ENCODE measurements at regions not wholly inside any gene's neighbourhood (a gene's known extent, or its start where the extent isn't known, plus 50 kb on each side); places are given as distances from the start of the nearest gene placed in this dataset.

GRCh38 chr6:54784011-54784410, 62.6 kb upstream of the FAM83B start:
- H3K27ac ChIP-seq (ENCODE audit: low read length), result no peak overlapping the region
- H3K36me3 ChIP-seq (ENCODE audit: control insufficient read depth in 2 of 2, extremely low read depth in 1 of 2, insufficient read depth in 1 of 2, low read length in 1 of 2), result no peaks in the 10 kb centered on the region
- H3K9me3 ChIP-seq, result no peaks in the 10 kb centered on the region
- H3K4me1 Mint-ChIP-seq, result no peaks in the 10 kb centered on the region
- H3K9me3 Mint-ChIP-seq, result peaks cover 4 to 22% (median 11%) of the 10 kb centered on the region in 3 donors
- no peak for DNase-seq
- H3K4me3 ChIP-seq (ENCODE audit: control insufficient read depth in 1 of 2, extremely low read depth in 1 of 2, low read length in 1 of 2), result no peak overlapping the region
- no peaks in the 10 kb centered on the region for H3K4me1 ChIP-seq (ENCODE audit: control insufficient read depth in 1 of 2, extremely low read depth in 1 of 2, insufficient read depth in 2 of 2, low read length in 2 of 2)
- no peak overlapping the region for H3K27ac Mint-ChIP-seq
- no peaks in the 10 kb centered on the region for H3K27me3 Mint-ChIP-seq
- no peaks in the 10 kb centered on the region for H3K27me3 ChIP-seq (replicated peaks in 1 of 2; ENCODE audit: control insufficient read depth in 2 of 2, extremely low read depth in 1 of 2, insufficient read depth in 2 of 2, low read length in 1 of 2)
- WGBS (ENCODE audit: insufficient coverage), result 75% methylated on average over 1 of the region's 2 CpGs
- no peak for ATAC-seq (replicated peaks in 1 of 4)
- CTCF ChIA-PET, result no interaction called here
- H3K36me3 Mint-ChIP-seq, result no peaks in the 10 kb centered on the region
- POLR2A ChIA-PET, result no interaction called here
- H3K4me3 Mint-ChIP-seq, result no peak overlapping the region

- POLR2A ChIA-PET, result interaction anchor here in 1 of 2 donors (0.6 kb wide), 1 partner anchor 11 kb away, joined by 4 read pairs; no protein-coding TSS in a partner anchor
Measured at GRCh38 chr6:54786154-54786553, 60.4 kb upstream of the FAM83B start.

GRCh38 chr6:54787825-54788224, 58.7 kb upstream of the FAM83B start:
- Mint-ChIP-seq H3K27me3 (no peaks in the 10 kb centered on the region), H3K4me1 (no peaks in the 10 kb centered on the region), H3K9me3 (peaks cover 4 to 16% (median 11%) of the 10 kb centered on the region in 3 donors), H3K36me3 (no peaks in the 10 kb centered on the region), H3K4me3 (no peak overlapping the region), H3K27ac (no peak overlapping the region)
- no peaks in the 10 kb centered on the region for H3K9me3 ChIP-seq
- H3K27ac ChIP-seq (ENCODE audit: low read length), result no peak overlapping the region
- CTCF ChIA-PET, result no interaction called here
- H3K4me3 ChIP-seq (ENCODE audit: control insufficient read depth in 1 of 2, extremely low read depth in 1 of 2, low read length in 1 of 2), result no peak overlapping the region
- WGBS (ENCODE audit: insufficient coverage), result no CpG with 5 or more reads among the region's 1 CpG
- POLR2A ChIA-PET, result no interaction called here
- no peaks in the 10 kb centered on the region for H3K36me3 ChIP-seq (ENCODE audit: control insufficient read depth in 2 of 2, extremely low read depth in 1 of 2, insufficient read depth in 1 of 2, low read length in 1 of 2)
- no peaks in the 10 kb centered on the region for H3K4me1 ChIP-seq (ENCODE audit: control insufficient read depth in 1 of 2, extremely low read depth in 1 of 2, insufficient read depth in 2 of 2, low read length in 2 of 2)
- H3K27me3 ChIP-seq (replicated peaks in 1 of 2; ENCODE audit: control insufficient read depth in 2 of 2, extremely low read depth in 1 of 2, insufficient read depth in 2 of 2, low read length in 1 of 2), result no peaks in the 10 kb centered on the region
- no peak for DNase-seq
- ATAC-seq (replicated peaks in 1 of 4), result no peak

More at GRCh38 chr6:54786154-54786553, 60.4 kb upstream of the FAM83B start:
- Histone ChIP-seq H3K4me3 (ENCODE audit: control insufficient read depth in 1 of 2, extremely low read depth in 1 of 2, low read length in 1 of 2) (no peak overlapping the region), H3K27ac (ENCODE audit: low read length) (no peak overlapping the region), H3K36me3 (ENCODE audit: control insufficient read depth in 2 of 2, extremely low read depth in 1 of 2, insufficient read depth in 1 of 2, low read length in 1 of 2) (no peaks in the 10 kb centered on the region), H3K27me3 (replicated peaks in 1 of 2; ENCODE audit: control insufficient read depth in 2 of 2, extremely low read depth in 1 of 2, insufficient read depth in 2 of 2, low read length in 1 of 2) (no peaks in the 10 kb centered on the region), H3K9me3 (no peaks in the 10 kb centered on the region), H3K4me1 (ENCODE audit: control insufficient read depth in 1 of 2, extremely low read depth in 1 of 2, insufficient read depth in 2 of 2, low read length in 2 of 2) (no peaks in the 10 kb centered on the region)
- Mint-ChIP-seq H3K36me3 (no peaks in the 10 kb centered on the region), H3K9me3 (peaks cover 4 to 21% (median 11%) of the 10 kb centered on the region in 3 donors), H3K27me3 (no peaks in the 10 kb centered on the region), H3K4me3 (no peak overlapping the region), H3K4me1 (no peaks in the 10 kb centered on the region), H3K27ac (no peak overlapping the region)
- CTCF ChIA-PET, result no interaction called here
- DNase-seq (no peak), ATAC-seq (replicated peaks in 1 of 4) (no peak)
- no CpG with 5 or more reads among the region's 2 CpGs for WGBS (ENCODE audit: insufficient coverage)

All from T-cell (primary cell).